DOHH2 (cell line): ENCODE measurements at regions not wholly inside any gene's neighbourhood (a gene's known extent, or its start where the extent isn't known, plus 50 kb on each side); places are given as distances from the start of the nearest gene placed in this dataset.

Source experiments
- EZH2phosphoT487 ChIP-seq: fragments of 200-600 bp; sonication (generic); IDR thresholded peaks from 2 replicates; pipeline ENCODE4 v1.6.1; 2017; ENCODE audit warnings: borderline replicate concordance, mild to moderate bottlenecking, antibody characterized with exemption, low read length, moderate library complexity, mixed read lengths
- TF ChIP-seq, protein P1 (sequence below): fragments of 200-600 bp; sonication (generic); IDR thresholded peaks from one replicate; pipeline ENCODE4 v1.5.1; 2014; ENCODE audit warnings: antibody characterized with exemption, mild to moderate bottlenecking, low read depth, low read length; ENCODE audit not compliant: poor library complexity, severe bottlenecking

DNA sequence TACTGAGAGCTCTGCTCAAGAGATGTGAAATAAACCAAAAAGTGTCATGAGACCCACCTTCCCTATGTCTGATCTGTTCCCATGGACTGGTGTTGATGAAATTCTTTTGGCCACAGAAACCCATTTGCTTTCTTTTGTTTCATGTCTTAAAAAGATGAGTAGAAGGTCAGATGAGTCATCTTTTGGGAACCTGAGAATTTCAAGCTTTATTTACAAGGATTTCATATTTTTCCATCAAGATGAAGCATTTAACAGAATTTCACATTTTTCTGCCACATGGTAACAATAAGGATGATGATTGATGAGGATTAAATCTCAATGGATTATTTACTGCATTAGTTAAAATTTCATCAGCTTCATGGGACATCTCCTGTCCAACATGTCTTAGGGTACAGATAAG is 337.8 kb downstream of the DEPDC1B start:
- TF ChIP-seq, protein P1, sequence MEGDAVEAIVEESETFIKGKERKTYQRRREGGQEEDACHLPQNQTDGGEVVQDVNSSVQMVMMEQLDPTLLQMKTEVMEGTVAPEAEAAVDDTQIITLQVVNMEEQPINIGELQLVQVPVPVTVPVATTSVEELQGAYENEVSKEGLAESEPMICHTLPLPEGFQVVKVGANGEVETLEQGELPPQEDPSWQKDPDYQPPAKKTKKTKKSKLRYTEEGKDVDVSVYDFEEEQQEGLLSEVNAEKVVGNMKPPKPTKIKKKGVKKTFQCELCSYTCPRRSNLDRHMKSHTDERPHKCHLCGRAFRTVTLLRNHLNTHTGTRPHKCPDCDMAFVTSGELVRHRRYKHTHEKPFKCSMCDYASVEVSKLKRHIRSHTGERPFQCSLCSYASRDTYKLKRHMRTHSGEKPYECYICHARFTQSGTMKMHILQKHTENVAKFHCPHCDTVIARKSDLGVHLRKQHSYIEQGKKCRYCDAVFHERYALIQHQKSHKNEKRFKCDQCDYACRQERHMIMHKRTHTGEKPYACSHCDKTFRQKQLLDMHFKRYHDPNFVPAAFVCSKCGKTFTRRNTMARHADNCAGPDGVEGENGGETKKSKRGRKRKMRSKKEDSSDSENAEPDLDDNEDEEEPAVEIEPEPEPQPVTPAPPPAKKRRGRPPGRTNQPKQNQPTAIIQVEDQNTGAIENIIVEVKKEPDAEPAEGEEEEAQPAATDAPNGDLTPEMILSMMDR = no peak
- no peak for TF ChIP-seq EZH2phosphoT487
